Upper lobe of left lung (tissue), 6 donors: ENCODE measurements at regions not wholly inside any gene's neighbourhood (a gene's known extent, or its start where the extent isn't known, plus 50 kb on each side); places are given as distances from the start of the nearest gene placed in this dataset.

Source experiments
- ATAC-seq, 2 donors: fragments of 200-7000 bp; cut with Tn5 transposase; one replicate each; pipeline ENCODE4 v1.9.1; 2022; ENCODE audit warnings: mild to moderate bottlenecking in 2 of 2, moderate library complexity in 2 of 2; ENCODE audit not compliant: low FRiP score in 2 of 2
- DNase-seq, 2 donors: peaks; one replicate each; pipeline ENCODE4 v3.0.0-alpha.2; 2019 to 2020
- H3K27ac ChIP-seq, 4 donors: fragments of 200-600 bp; sonication (generic); one replicate each; pipeline ENCODE4 v1.5.1; 2016 to 2019
- H3K27me3 ChIP-seq, 4 donors: fragments of 200-600 bp; sonication (generic); one replicate each; pipeline ENCODE4 v1.5.1; 2017 to 2019
- H3K36me3 ChIP-seq, 4 donors: fragments of 200-600 bp; sonication (generic); one replicate each; pipeline ENCODE4 v1.5.1; 2016 to 2019
- H3K4me1 ChIP-seq, 4 donors: fragments of 200-600 bp; sonication (generic); one replicate each; pipeline ENCODE4 v1.5.1; 2018 to 2019
- H3K4me3 ChIP-seq, 4 donors: fragments of 200-600 bp; sonication (generic); one replicate each; pipeline ENCODE4 v1.5.1; 2017 to 2019; ENCODE audit warnings: mild to moderate bottlenecking in 2 of 4, moderate library complexity in 1 of 4
- H3K9me3 ChIP-seq, 4 donors: fragments of 200-600 bp; sonication (generic); one replicate each; pipeline ENCODE4 v1.5.1; 2018 to 2019
- CTCF ChIP-seq, 6 experiments: fragments of 450-650 bp in 4 of 6; fragments of 200-600 bp in 2 of 6; sonication (generic) in 2 of 6; IDR thresholded peaks; one replicate each; pipeline ENCODE4 v1.5.1; 2016 to 2019; ENCODE audit warnings: antibody characterized with exemption in 6 of 6
- EP300 ChIP-seq, 4 donors: sonication (generic); formaldehyde crosslinking; IDR thresholded peaks; one replicate each; pipeline ENCODE4 v1.5.1; 2017; ENCODE audit warnings: antibody characterized with exemption in 4 of 4, control low read depth in 2 of 4
- POLR2A ChIP-seq, 4 donors: fragments of 450-650 bp; IDR thresholded peaks; one replicate each; pipeline ENCODE4 v1.5.1; 2016 to 2017; ENCODE audit warnings: antibody characterized with exemption in 4 of 4, mild to moderate bottlenecking in 2 of 4
- POLR2AphosphoS5 ChIP-seq, 2 donors: sonication (generic); formaldehyde crosslinking; IDR thresholded peaks; one replicate each; pipeline ENCODE4 v1.5.1; 2017; ENCODE audit warnings: antibody characterized with exemption in 2 of 2
- WGBS, 2 donors: methylation state at CpG; one replicate each; pipeline ENCODE4 v1.1.5; 2017 to 2018; 5-methylcytosine and 5-hydroxymethylcytosine counted together
- donor health status: DM: no; HTN: no; CAD: no; lungs with moderate emphysema.
- donor health status: DM: no; HTN: yes; CAD: no; lungs with severe emphysema.

- WGBS, 2 donors: 85 to 96% methylated on average over 3 to 8 of the region's 8 CpGs
- Histone ChIP-seq H3K4me1 (no peaks in the 10 kb centered on the region), H3K27me3 (no peaks in the 10 kb centered on the region), H3K9me3 (no peaks in the 10 kb centered on the region), H3K27ac (no peak overlapping the region), H3K36me3 (no peaks in the 10 kb centered on the region), H3K4me3 (no peak overlapping the region)
- no peak for TF ChIP-seq EP300 (IDR thresholded peaks at IDR 0.05)
- no peak for TF ChIP-seq CTCF (IDR thresholded peaks at IDR 0.05)
- no peak for TF ChIP-seq POLR2AphosphoS5 (IDR thresholded peaks at IDR 0.05)
- no peak for TF ChIP-seq POLR2A (IDR thresholded peaks at IDR 0.05)
- ATAC-seq (no peak), DNase-seq (no peak)
These were observed 147.8 kb upstream of the IQSEC1 start for GRCh38 chr3:13220991-13221390.

GRCh38 chr3:13219902-13220296, 146.7 kb upstream of the IQSEC1 start:
- no peak overlapping the region for H3K4me3 ChIP-seq
- DNase-seq: peak in 1 of 2 donors; percentile 66
- H3K4me1 ChIP-seq: no peaks in the 10 kb centered on the region
- no peaks in the 10 kb centered on the region for H3K36me3 ChIP-seq
- WGBS, 2 donors: 84 to 85% methylated on average over 7 to 10 of the region's 10 CpGs
- no peak for ATAC-seq
- no peaks in the 10 kb centered on the region for H3K27me3 ChIP-seq
- H3K27ac ChIP-seq: no peak overlapping the region
- no peak for TF ChIP-seq POLR2A (IDR thresholded peaks at IDR 0.05)
- TF ChIP-seq POLR2AphosphoS5 (IDR thresholded peaks at IDR 0.05): no peak
- no peak for TF ChIP-seq CTCF (IDR thresholded peaks at IDR 0.05)
- TF ChIP-seq EP300 (IDR thresholded peaks at IDR 0.05): no peak
- no peaks in the 10 kb centered on the region for H3K9me3 ChIP-seq

- Histone ChIP-seq H3K27ac (no peak overlapping the region), H3K4me3 (no peak overlapping the region), H3K36me3 (no peaks in the 10 kb centered on the region), H3K27me3 (no peaks in the 10 kb centered on the region), H3K9me3 (no peaks in the 10 kb centered on the region), H3K4me1 (no peaks in the 10 kb centered on the region)
- WGBS, 2 donors: 79 to 83% methylated on average over 15 to 20 of the region's 20 CpGs
- no peak for TF ChIP-seq POLR2AphosphoS5 (IDR thresholded peaks at IDR 0.05)
- TF ChIP-seq POLR2A (IDR thresholded peaks at IDR 0.05): no peak
- TF ChIP-seq EP300 (IDR thresholded peaks at IDR 0.05): no peak
- no peak for TF ChIP-seq CTCF (IDR thresholded peaks at IDR 0.05)
- DNase-seq (peak in 1 of 2 donors; percentile 70), ATAC-seq (no peak)
These were observed 146.1 kb upstream of the IQSEC1 start for GRCh38 chr3:13219077-13219901.

GRCh38 chr3:13218541-13218908, 145.3 kb upstream of the IQSEC1 start:
- Histone ChIP-seq H3K4me3 (no peak overlapping the region), H3K36me3 (no peaks in the 10 kb centered on the region), H3K27me3 (no peaks in the 10 kb centered on the region), H3K27ac (no peak overlapping the region), H3K9me3 (no peaks in the 10 kb centered on the region), H3K4me1 (no peaks in the 10 kb centered on the region)
- no peak for DNase-seq
- TF ChIP-seq POLR2AphosphoS5 (IDR thresholded peaks at IDR 0.05) (no peak), POLR2A (IDR thresholded peaks at IDR 0.05) (no peak), EP300 (IDR thresholded peaks at IDR 0.05) (no peak), CTCF (IDR thresholded peaks at IDR 0.05) (no peak)
- 80 to 85% methylated on average over 3 to 4 of the region's 4 CpGs for WGBS, 2 donors
- no peak for ATAC-seq
